EL (cell line): ENCODE measurements at regions not wholly inside any gene's neighbourhood (a gene's known extent, or its start where the extent isn't known, plus 50 kb on each side); places are given as distances from the start of the nearest gene placed in this dataset.

ENCODE experiments used
- DNase-seq: peaks from one replicate; pipeline ENCODE4 v3.0.0-alpha.2; 2016

GRCh38 chr11:35868491-35868890 is 75.4 kb upstream of the LDLRAD3 start:
- no peak for DNase-seq

- DNase-seq = no peak
Observed at GRCh38 chr11:35873721-35874120, 70.1 kb upstream of the LDLRAD3 start.

GRCh38 chr11:35874751-35875450 is 69.0 kb upstream of the LDLRAD3 start:
- DNase-seq = no peak

DNA sequence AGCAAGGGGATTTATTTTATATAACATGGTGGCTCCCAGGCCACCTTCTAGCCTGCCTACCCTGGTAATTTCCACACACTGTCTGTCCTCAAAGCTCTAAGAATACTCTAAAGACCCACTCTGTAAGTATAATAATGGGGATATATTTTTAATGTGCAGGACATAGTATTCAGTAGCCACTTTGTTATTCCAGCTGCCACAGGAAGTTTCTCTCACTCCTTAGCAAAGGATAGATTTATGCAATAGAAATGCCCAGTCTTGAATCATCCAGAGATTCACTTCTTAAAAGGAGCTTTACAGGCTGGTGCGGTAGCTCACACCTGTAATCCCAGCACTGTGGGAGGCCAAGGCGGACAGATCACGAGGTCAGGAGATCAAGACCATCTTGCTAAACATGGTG is 68.4 kb upstream of the LDLRAD3 start:
- DNase-seq = no peak

- DNase-seq = no peak
Observed at GRCh38 chr11:35876786-35877185, 67.1 kb upstream of the LDLRAD3 start.

GRCh38 chr11:35878741-35879140 is 65.1 kb upstream of the LDLRAD3 start:
- no peak for DNase-seq

GRCh38 chr11:35879361-35879760 is 64.5 kb upstream of the LDLRAD3 start:
- no peak for DNase-seq

DNA sequence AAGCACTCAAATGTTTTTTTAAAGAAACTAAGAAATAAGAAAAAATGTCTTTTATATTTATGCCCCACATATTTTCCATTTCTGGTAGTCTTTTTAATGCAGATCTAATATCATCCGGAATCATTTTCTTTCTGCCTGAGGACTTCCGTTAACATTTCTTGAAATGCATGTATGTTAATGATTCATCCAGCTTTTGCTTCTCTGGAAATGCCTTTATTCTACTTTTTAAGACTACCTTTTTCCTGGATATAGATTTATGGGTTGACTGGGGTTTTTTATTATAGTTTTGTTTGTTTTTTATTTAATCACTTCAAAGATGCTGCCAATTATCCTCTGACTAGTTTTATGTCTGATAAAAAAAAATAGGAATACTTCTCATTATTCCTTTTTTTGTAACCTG is 57.1 kb upstream of the LDLRAD3 start:
- DNase-seq = no peak

- DNase-seq = no peak
Observed at GRCh38 chr11:35887737-35888136, 56.1 kb upstream of the LDLRAD3 start.

DNA sequence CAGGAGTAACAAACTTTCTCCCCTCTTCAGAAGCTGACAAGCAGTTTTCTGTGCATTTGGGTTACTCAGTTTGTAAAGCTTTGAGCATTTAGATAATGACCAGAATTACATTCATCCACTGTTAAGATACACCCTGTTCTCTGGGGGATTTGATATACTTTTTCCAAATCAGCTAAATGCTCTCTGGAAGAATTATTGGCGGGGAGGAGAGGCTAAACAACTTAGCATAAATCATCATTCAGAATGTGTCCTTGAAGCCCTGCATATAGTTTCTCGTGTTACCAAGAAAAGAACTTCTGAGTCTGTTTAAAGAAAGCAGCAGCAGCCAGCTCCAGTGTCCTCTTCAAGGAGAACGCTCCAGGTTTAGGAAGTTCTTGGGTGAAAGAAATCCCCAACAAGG is 54.9 kb upstream of the LDLRAD3 start:
- DNase-seq = no peak

DNA sequence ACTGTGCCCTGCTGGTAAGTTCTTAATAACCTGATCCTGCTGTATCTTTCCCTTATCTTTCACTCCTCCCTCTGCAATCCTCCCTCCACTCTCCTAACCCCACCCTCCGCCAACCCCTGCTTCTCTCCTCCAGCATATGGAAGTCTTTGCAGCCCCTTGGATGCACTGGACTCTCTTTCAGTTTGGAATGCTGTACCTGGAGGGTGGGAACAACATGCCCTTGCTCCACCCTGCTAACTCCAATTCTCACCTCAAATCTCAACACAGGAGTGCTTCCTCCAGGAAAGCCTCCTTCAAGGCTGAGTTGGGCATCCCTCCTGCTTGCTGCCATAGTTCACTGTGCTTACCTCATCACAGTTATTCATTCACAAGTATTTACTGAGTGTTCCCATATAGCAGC is 52.8 kb upstream of the LDLRAD3 start:
- no peak for DNase-seq

GRCh38 chr11:35892166-35892565 is 51.7 kb upstream of the LDLRAD3 start:
- no peak for DNase-seq

GRCh38 chr11:35893796-35894475 is 49.9 kb upstream of the LDLRAD3 start:
- DNase-seq = peak; percentile 33
